Stimulated activated CD4-positive, alpha-beta T cell treated with anti-CD3 and anti-CD28 coated beads, TNF-alpha, amount 100 ng/mL, for 24 hours (primary cell): ENCODE measurements at regions not wholly inside any gene's neighbourhood (a gene's known extent, or its start where the extent isn't known, plus 50 kb on each side); places are given as distances from the start of the nearest gene placed in this dataset.

Experiments used
- DNase-seq, 3 experiments: peaks; one replicate each; pipeline ENCODE4 v3.0.0-alpha.2; 2020; ENCODE audit warnings: low read depth in 3 of 3

DNA sequence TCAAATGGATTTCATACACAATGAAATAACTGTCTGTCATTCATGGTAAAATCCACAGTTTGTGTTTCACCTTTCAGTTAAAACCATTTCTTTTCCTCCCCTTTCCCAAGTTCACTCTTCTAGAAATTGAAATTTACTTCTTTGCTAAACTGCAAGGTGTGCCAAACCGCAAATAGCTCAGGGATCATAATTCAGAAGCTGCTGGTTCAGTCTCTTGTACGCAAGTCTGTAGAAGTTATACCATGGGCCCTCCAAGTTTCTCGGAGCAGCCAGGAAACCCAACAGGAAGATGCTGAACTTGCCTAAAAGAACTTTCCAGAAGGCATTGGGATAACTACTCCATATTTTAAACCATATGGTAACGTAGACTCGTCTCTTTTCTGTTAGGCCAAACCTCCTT lies 268.9 kb downstream of the FLRT2 start:
- no peak for DNase-seq

DNA sequence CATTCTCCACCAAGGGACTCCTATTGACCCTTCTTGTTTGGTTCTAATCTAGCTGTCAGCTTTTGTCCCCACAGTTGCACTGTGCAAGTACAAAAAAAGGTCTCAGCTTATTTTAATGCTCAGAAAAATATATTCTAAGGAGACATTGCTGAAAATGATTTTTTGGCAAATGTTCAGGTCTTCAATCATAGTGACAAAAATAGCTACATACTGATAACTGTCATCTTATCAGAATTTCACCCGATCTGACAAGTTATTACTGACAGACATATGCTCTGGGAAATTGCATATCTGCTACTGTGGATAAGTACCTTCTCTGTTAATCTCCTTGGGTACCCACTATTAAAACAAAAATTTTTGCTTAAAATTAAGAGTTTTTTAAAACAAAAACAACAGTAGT lies 263.6 kb downstream of the FLRT2 start:
- no peak for DNase-seq

DNA sequence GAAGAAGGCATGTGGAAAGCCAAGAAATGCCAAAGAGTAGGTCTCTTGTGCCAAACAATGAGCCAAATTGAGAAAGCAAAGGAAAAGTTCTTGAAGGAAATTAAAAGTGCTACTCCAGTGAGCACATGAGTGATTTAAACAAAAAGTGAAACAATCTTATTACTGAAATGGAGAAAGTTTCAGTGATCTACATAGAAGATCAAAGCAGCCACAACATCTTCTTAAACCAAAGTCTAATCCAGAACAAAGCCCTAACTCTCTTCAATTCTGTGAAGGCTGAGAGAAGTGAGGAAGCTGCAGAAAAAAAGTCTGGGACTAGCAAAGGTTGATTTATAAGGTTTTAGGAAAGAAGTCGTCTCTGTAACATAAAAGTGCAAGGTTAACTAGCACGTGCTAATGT lies 259.6 kb downstream of the FLRT2 start:
- DNase-seq: no peak

DNA sequence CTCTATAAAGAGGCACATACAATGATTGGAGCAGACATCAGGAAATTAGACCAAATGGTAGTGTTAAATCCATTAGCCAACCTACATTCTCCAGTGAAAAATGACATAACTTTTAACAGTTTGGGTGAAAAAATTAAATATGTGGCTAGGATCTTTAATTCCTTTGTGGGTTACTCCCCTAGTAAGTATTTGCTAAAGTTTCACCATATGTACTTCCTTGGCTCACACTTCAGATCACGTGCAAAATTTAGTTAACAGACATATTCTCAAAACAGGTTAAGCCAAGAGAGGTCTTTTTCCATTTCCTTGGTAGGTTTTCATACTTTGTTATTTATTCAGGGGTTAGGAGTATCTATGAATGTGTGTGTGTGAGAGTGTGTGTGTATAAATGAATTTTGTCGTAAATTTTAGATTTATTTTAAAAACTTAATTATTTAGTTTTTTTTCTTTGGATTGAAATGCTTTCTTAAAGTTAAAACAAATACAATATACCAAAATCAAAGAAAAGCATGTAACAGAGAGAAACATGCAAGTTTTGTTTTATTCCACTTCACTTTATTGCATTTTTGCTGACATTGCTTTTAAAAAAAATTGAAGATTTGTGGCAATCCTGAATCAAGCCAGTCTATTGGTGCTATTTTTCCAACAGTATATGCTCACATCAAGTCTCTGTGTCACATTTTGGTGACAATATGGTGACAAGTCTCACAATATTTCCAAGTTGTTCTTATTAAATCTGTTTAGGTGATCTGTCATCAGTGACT lies 258.7 kb downstream of the FLRT2 start:
- no peak for DNase-seq

DNA sequence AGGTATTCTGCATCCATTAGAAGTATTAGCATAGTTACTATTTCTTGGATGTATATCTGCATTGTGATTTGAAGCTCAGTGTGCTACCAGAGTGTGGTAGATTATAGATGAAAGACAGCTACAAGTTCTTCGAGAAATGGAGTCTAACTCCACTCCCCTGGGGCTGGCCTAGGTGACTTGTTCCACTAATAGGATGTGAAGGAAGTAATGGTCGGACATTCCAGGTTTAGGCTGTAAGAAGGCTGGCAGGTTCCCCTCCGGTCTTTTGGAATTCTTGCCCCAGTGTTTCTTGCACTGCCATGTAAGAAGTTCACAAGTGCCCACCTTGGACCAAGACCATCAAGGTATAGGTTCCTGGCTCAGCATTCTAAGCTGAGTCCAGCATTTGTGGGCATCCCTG lies 236.4 kb downstream of the FLRT2 start:
- no peak for DNase-seq

DNA sequence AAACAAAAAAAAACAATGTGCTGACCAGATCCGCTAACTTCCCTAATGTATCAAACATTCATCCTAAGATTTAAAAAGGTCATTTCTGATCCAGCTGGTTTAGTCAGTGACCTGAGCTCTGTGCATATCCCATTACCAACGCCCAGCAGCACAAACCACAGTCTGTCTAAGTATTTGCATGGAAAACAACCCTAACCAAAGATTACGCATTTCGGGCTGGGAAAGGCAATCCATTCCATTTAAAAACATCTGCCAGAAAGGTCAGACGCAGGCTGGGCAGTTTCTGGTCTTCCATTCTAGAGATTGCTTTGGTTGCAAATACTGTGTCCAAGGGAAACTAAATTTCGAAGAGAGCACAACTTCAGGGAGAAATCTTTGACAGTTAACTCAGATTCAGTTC lies 234.9 kb downstream of the FLRT2 start:
- no peak for DNase-seq

DNA sequence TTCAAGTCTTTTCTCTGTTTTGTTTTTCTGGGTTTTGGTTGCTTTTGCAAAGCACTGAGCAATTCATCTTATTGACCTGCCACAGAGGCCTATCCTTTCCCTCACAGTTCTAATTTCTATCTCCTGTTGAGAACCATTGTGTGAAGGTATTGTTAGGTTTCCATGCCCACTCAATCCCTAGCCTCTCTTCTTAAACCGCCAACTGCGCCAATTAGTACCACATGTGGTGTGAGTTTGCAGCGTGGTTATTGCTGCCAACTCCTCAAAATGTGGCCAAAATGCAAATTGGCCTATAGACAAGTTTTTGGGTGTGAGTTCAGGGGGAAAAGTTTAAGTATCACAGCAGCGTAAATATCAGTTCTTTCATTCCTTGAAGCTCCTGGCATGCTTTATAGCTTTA lies 232.6 kb downstream of the FLRT2 start:
- no peak for DNase-seq

DNA sequence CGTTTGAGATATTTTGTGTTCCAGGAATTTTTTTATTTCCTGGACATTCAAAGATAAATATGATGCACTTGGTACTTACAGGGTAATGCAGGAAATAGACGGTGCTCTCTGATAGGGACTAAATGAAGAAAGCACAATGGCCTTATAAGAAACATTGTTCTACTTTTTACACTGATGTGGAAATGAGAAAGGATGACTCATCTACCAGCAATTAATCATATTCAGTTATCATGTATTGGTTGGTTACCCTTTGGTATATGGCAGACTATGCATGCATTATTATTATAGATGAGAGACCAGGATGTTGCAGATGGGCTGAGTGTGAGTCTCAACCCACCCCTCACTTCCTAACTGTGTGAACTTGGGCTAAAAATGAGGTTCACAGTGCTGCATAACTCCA lies 222.2 kb downstream of the FLRT2 start:
- no peak for DNase-seq

DNA sequence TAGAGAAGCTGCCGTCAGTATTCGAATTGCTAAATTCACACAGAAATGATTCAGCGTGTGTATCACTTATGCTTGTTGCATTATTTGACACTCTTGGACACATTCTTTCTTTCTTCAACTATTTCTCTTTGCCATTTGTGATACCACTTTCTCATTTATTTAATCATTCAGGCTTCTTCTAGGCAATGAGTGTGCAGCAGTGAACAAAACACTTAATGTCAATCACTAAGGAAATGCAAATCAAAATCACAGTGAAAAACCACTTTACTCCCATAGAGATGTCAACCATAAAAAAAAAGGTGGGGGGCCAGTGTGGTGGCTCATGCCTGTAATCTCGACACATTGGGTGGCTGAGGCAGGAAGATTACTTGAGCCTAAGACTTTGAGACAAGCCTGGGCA lies 214.6 kb downstream of the FLRT2 start:
- DNase-seq: no peak

DNA sequence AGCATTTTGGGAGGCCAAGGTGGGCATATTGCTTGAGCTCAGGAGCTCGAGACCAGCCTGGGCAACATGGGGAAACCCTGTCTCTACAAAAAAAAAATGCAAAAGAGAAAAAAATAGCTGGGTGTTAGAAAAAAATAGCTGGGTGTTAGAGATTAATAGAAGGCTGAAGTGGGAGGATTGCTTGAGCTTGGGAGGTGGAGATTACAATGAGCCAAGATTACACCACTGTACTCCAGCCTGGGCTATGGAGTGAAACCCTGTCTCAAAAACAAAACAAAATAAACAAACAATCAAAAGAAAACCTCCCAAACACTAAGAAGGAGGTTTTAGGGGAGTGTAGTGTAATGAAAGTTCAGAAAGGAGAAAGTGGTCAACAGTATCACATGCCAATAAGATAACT lies 202.1 kb downstream of the FLRT2 start:
- no peak for DNase-seq

DNA sequence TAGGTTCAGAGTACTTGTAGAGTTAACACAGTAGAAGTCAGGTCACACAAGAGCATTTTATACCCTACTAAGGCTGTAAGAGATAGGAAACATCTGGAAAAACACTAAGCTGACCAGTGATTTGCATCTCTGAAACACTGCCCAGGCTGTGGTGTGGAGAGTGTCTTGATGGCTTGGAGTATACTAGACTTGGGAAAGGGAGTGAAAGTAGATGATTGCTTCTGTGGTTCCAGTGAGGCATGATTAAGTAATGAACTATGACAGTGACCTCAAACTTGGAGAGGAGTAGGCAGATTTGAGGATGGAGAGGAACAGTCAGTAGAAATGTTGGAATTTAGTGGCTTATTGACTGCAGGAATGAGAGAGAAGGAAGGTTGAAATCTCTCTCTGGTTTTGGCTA lies 201.2 kb downstream of the FLRT2 start:
- no peak for DNase-seq

DNA sequence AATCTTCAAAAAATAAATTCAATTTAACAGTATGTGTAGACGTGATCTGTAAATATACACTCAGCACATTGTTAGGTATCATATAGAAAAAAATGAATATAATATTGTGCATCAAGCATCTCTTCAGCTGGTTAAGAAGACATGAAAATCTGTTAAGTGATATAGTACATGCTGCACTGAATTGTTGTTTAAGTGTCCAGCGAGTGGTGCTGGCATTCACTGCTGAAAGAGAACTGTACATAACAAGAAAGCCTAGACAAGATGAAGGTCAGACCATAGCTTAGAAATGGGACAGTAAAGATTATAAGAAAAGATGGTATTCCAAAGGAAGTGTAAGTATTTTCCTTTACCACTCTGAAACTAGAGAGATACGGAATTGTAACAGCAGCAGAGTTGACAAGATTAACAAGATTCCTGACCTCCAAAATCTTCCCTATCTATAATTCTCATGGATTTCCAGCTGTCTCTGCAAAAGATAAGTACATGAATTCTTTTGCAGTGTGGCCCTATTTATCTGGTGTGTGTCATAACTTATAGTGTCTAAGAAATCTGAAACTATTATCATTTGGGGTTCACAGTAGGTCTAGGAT lies 198.6 kb downstream of the FLRT2 start:
- no peak for DNase-seq

DNA sequence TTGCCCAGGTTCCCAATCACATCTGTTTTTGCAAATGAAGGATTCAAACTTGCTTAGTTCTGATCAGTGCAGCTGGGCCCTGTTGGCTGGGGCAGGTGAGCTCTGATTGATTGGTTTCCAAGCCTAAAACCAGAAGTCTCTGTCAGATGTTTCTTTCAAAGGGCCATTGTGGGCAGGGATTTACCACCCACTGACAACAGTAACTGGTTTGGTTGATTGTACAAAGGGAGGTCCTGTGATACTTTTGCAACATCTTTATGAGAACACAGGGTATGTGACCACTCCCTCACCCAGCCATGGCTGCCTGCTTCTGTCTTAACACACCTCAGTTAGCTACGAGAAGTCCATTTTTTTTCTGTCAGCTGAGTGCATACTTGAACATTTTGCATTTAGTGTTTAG lies 184.1 kb downstream of the FLRT2 start:
- DNase-seq: no peak

DNA sequence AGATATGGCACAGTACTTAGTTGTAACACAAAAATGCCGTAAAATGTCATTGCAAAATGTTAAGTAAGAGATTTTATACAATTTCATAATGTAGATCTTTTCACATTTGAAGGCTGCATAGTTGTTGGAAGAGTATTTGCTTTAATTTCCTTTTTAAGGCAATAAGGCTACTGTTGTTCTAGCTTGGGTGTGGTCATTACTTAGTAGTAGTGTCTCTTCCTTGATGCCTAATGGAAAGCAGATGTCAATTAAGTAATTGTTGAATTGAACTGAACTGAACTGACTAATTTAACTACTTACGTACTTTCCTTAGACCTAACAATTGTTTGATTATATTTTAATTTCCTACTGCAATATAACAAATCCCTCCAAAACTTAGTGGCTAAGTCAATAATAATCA lies 181.7 kb downstream of the FLRT2 start:
- no peak for DNase-seq
